NCI-H510A treated with DMSO at 0.1 percent for 48 hours (cell line): ENCODE measurements at regions not wholly inside any gene's neighbourhood (a gene's known extent, or its start where the extent isn't known, plus 50 kb on each side); places are given as distances from the start of the nearest gene placed in this dataset.

ENCODE experiments used
- DNase-seq: peaks from one replicate; lab custom pipeline; 2025; lab: John Stamatoyannopoulos, UW

GRCh38 chr17:36816214-36816906 is 120.9 kb upstream of the LHX1 start:
- no peak for DNase-seq

GRCh38 chr17:36816907-36817288 is 120.4 kb upstream of the LHX1 start:
- DNase-seq, result no peak

- DNase-seq, result no peak
Measured at GRCh38 chr17:36817483-36818048, 119.7 kb upstream of the LHX1 start.

- no peak for DNase-seq
Measured at GRCh38 chr17:36818134-36818825, 119.0 kb upstream of the LHX1 start.

- no peak for DNase-seq
Measured at GRCh38 chr17:36823850-36824677, 113.2 kb upstream of the LHX1 start.

- no peak for DNase-seq
Measured at GRCh38 chr17:36824678-36825101, 112.6 kb upstream of the LHX1 start.

- DNase-seq, result no peak
Measured at GRCh38 chr17:36825113-36825512, 112.2 kb upstream of the LHX1 start.

- DNase-seq, result no peak
Measured at GRCh38 chr17:36825521-36825920, 111.8 kb upstream of the LHX1 start.

GRCh38 chr17:36825951-36826350 is 111.3 kb upstream of the LHX1 start:
- DNase-seq, result no peak

- DNase-seq, result no peak
Measured at GRCh38 chr17:36827081-36827480, 110.2 kb upstream of the LHX1 start.

GRCh38 chr17:36829676-36830075 is 107.6 kb upstream of the LHX1 start:
- DNase-seq, result no peak

GRCh38 chr17:36833279-36833678 is 104.0 kb upstream of the LHX1 start:
- DNase-seq, result no peak

GRCh38 chr17:36835036-36835435 is 102.2 kb upstream of the LHX1 start:
- DNase-seq, result no peak

GRCh38 chr17:36837195-36837938 is 99.9 kb upstream of the LHX1 start:
- no peak for DNase-seq

GRCh38 chr17:36837939-36838272 is 99.4 kb upstream of the LHX1 start:
- DNase-seq, result no peak

GRCh38 chr17:36839256-36839655 is 98.0 kb upstream of the LHX1 start:
- no peak for DNase-seq

- DNase-seq, result no peak
Measured at GRCh38 chr17:36840796-36841195, 96.5 kb upstream of the LHX1 start.

- DNase-seq, result no peak
Measured at GRCh38 chr17:36842231-36842819, 95.0 kb upstream of the LHX1 start.

- no peak for DNase-seq
Measured at GRCh38 chr17:36842963-36843558, 94.2 kb upstream of the LHX1 start.

GRCh38 chr17:36844013-36844412 is 93.3 kb upstream of the LHX1 start:
- no peak for DNase-seq

GRCh38 chr17:36844601-36845000 is 92.7 kb upstream of the LHX1 start:
- no peak for DNase-seq
